Prostate gland (tissue), 2 donors: ENCODE measurements at regions not wholly inside any gene's neighbourhood (a gene's known extent, or its start where the extent isn't known, plus 50 kb on each side); places are given as distances from the start of the nearest gene placed in this dataset.

ENCODE experiments used
- DNase-seq: peaks from one replicate; pipeline ENCODE4 v3.0.0-alpha.2; 2019; ENCODE audit warnings: low spot score
- H3K27ac ChIP-seq, 2 donors: fragments of 200-600 bp; sonication (generic); 2 replicates each; pipeline ENCODE4 v1.5.1; 2017 to 2019
- H3K27me3 ChIP-seq: fragments of 200-600 bp; sonication (generic); replicated peaks from 2 replicates; pipeline ENCODE4 v1.5.1; 2019; ENCODE audit not compliant: insufficient read depth
- H3K36me3 ChIP-seq, 2 donors: fragments of 200-600 bp; sonication (generic); 1 replicate in 1 of 2; 2 replicates in 1 of 2; pipeline versions ENCODE4 v1.5.1 to v1.8.1; 2017 to 2019
- H3K4me1 ChIP-seq: fragments of 200-600 bp; sonication (generic); replicated peaks from 2 replicates; pipeline ENCODE4 v1.5.1; 2019
- H3K4me3 ChIP-seq, 2 donors: fragments of 200-600 bp; sonication (generic); 2 replicates each; pipeline ENCODE4 v1.5.1; 2017 to 2019
- H3K9me3 ChIP-seq: fragments of 200-600 bp; sonication (generic); 2 replicates; pipeline ENCODE4 v1.5.1; 2017
- CTCF ChIP-seq, 4 experiments: fragments of 200-600 bp in 2 of 4; fragments of 450-650 bp in 2 of 4; sonication (generic) in 2 of 4; IDR thresholded peaks; 1 replicate in 3 of 4; 2 replicates in 1 of 4; pipeline ENCODE4 v1.5.1; 2016 to 2019; ENCODE audit warnings: antibody characterized with exemption in 4 of 4, mild to moderate bottlenecking in 2 of 4, moderate library complexity in 2 of 4
- POLR2A ChIP-seq: fragments of 450-650 bp; IDR thresholded peaks from one replicate; pipeline ENCODE4 v1.6.1; 2016; ENCODE audit warnings: antibody characterized with exemption, mild to moderate bottlenecking
- POLR2AphosphoS5 ChIP-seq: sonication (generic); formaldehyde crosslinking; IDR thresholded peaks from one replicate; pipeline ENCODE4 v1.6.1; 2017; ENCODE audit warnings: antibody characterized with exemption
- WGBS: methylation state at CpG from one replicate; pipeline ENCODE4 v1.1.5; 2018; 5-methylcytosine and 5-hydroxymethylcytosine counted together
- intact Hi-C: fragments of 100-400 bp; cut with DNase I; formaldehyde crosslinking; loops from one replicate; pipeline ENCODE4 v1.14.2; 2022

- no peak overlapping the region for H3K27ac ChIP-seq
- no peak overlapping the region for H3K4me3 ChIP-seq
- H3K9me3 ChIP-seq, result no peaks in the 10 kb centered on the region
- DNase-seq, result no peak
- intact Hi-C loops, result no loop called here
- no peaks in the 10 kb centered on the region for H3K36me3 ChIP-seq
- H3K27me3 ChIP-seq, result no peaks in the 10 kb centered on the region
- 84% methylated on average over 6 of the region's 6 CpGs for WGBS
- no peak for TF ChIP-seq POLR2AphosphoS5
- no peak for TF ChIP-seq POLR2A
- TF ChIP-seq CTCF (IDR thresholded peaks at IDR 0.05), result no peak
- no peaks in the 10 kb centered on the region for H3K4me1 ChIP-seq
These were observed 408.0 kb downstream of the BRD1 start for GRCh38 chr22:49419661-49420060.

GRCh38 chr22:49418943-49419342 lies 408.7 kb downstream of the BRD1 start:
- Histone ChIP-seq H3K36me3 (no peaks in the 10 kb centered on the region), H3K9me3 (no peaks in the 10 kb centered on the region), H3K4me1 (no peaks in the 10 kb centered on the region), H3K27me3 (no peaks in the 10 kb centered on the region), H3K27ac (no peak overlapping the region), H3K4me3 (no peak overlapping the region)
- 82% methylated on average over 12 of the region's 12 CpGs for WGBS
- intact Hi-C loops, result no loop called here
- DNase-seq, result no peak
- TF ChIP-seq POLR2A, result no peak

GRCh38 chr22:49418341-49418894 lies 409.3 kb downstream of the BRD1 start:
- no peak for TF ChIP-seq POLR2A
- TF ChIP-seq CTCF (IDR thresholded peaks at IDR 0.05), result no peak
- TF ChIP-seq POLR2AphosphoS5, result no peak
- Histone ChIP-seq H3K36me3 (no peaks in the 10 kb centered on the region), H3K27me3 (no peaks in the 10 kb centered on the region), H3K9me3 (no peaks in the 10 kb centered on the region), H3K4me3 (no peak overlapping the region), H3K4me1 (no peaks in the 10 kb centered on the region), H3K27ac (no peak overlapping the region)
- no peak for DNase-seq
- intact Hi-C loops, result no loop called here
- WGBS, result 91% methylated on average over 39 of the region's 39 CpGs

DNA sequence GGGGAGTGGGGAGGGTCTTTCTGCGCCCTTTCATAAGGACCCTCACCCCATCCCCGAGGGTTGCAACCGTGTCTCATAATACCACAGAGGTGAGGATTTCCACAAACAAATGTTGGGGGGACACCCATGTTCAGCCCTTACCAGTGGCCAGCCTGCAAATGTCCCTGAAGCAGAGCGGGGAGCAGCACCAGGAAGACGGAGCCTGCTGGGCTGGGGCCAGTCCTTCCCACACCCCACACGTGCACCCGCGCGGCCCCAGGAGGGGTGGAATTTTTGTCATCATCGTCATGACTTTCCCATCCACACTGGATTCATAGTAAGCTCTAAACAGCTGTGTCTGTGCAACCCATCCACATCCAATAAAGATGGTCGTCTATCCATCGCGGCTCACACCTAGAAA lies 409.8 kb downstream of the BRD1 start:
- Histone ChIP-seq H3K4me3 (no peak overlapping the region), H3K36me3 (no peaks in the 10 kb centered on the region), H3K27me3 (no peaks in the 10 kb centered on the region), H3K9me3 (no peaks in the 10 kb centered on the region), H3K27ac (no peak overlapping the region), H3K4me1 (no peaks in the 10 kb centered on the region)
- WGBS, result 88% methylated on average over 13 of the region's 13 CpGs
- intact Hi-C loops, result no loop called here
- TF ChIP-seq POLR2AphosphoS5 (no peak), POLR2A (no peak), CTCF (IDR thresholded peaks at IDR 0.05) (no peak)
- no peak for DNase-seq

GRCh38 chr22:49417326-49417725 lies 410.3 kb downstream of the BRD1 start:
- Histone ChIP-seq H3K9me3 (no peaks in the 10 kb centered on the region), H3K27me3 (no peaks in the 10 kb centered on the region), H3K27ac (no peak overlapping the region), H3K4me3 (no peak overlapping the region), H3K36me3 (no peaks in the 10 kb centered on the region), H3K4me1 (no peaks in the 10 kb centered on the region)
- WGBS, result 88% methylated on average over 7 of the region's 7 CpGs
- DNase-seq, result no peak
- TF ChIP-seq POLR2A, result no peak
- no peak for TF ChIP-seq POLR2AphosphoS5
- intact Hi-C loops, result no loop called here

GRCh38 chr22:49415151-49415951 lies 412.3 kb downstream of the BRD1 start:
- WGBS, result 52% methylated on average over 21 of the region's 21 CpGs
- no peak overlapping the region for H3K4me3 ChIP-seq
- no peaks in the 10 kb centered on the region for H3K9me3 ChIP-seq
- TF ChIP-seq CTCF (IDR thresholded peaks at IDR 0.05), result no peak
- TF ChIP-seq POLR2A, result no peak
- TF ChIP-seq POLR2AphosphoS5, result no peak
- peaks cover 2% of the 10 kb centered on the region for H3K27me3 ChIP-seq
- DNase-seq, result no peak
- H3K36me3 ChIP-seq, result no peaks in the 10 kb centered on the region
- no peaks in the 10 kb centered on the region for H3K4me1 ChIP-seq
- intact Hi-C loops, result no loop called here
- no peak overlapping the region for H3K27ac ChIP-seq
